Tibial artery (tissue), 4 donors: ENCODE measurements at regions not wholly inside any gene's neighbourhood (a gene's known extent, or its start where the extent isn't known, plus 50 kb on each side); places are given as distances from the start of the nearest gene placed in this dataset.

Source experiments
- DNase-seq, 2 donors: peaks; one replicate each; pipeline ENCODE4 v3.0.0-alpha.2; 2019
- H3K27ac ChIP-seq, 2 donors: fragments of 200-600 bp; sonication (generic) in 1 of 2; 1 replicate in 1 of 2; 2 replicates in 1 of 2; pipeline ENCODE4 v1.5.1; 2018 to 2019; ENCODE audit warnings: mild to moderate bottlenecking in 1 of 2
- H3K27me3 ChIP-seq, 2 donors: fragments of 200-600 bp; sonication (generic) in 1 of 2; one replicate each; pipeline versions ENCODE4 v1.5.1 to v1.6.0; 2016 to 2019
- H3K36me3 ChIP-seq, 3 donors: fragments of 200-600 bp; sonication (generic) in 2 of 3; one replicate each; pipeline ENCODE4 v1.5.1; 2016 to 2019; ENCODE audit warnings: mild to moderate bottlenecking in 2 of 3
- H3K4me1 ChIP-seq, 4 donors: fragments of 200-600 bp; sonication (generic) in 2 of 4; 1 replicate in 3 of 4; 2 replicates in 1 of 4; pipeline ENCODE4 v1.5.1; 2016 to 2019
- H3K4me3 ChIP-seq, 2 donors: fragments of 200-600 bp; sonication (generic) in 1 of 2; 1 replicate in 1 of 2; 2 replicates in 1 of 2; pipeline ENCODE4 v1.5.1; 2018 to 2019; ENCODE audit warnings: mild to moderate bottlenecking in 2 of 2
- H3K9me3 ChIP-seq, 3 donors: fragments of 200-600 bp; sonication (generic) in 1 of 3; one replicate each; pipeline ENCODE4 v1.5.1; 2016 to 2019
- intact Hi-C: fragments of 100-400 bp; cut with DNase I; formaldehyde crosslinking; loops from one replicate; pipeline ENCODE4 v1.15.0; 2023; ENCODE audit warnings: low total_unique reads
- TF ChIP-seq, protein P1 (sequence below), 2 experiments: fragments of 200-600 bp in 1 of 2; fragments of 450-650 bp in 1 of 2; IDR thresholded peaks; one replicate each; pipeline ENCODE4 v1.5.1; 2017 to 2019; ENCODE audit warnings: antibody characterized with exemption in 2 of 2, mild to moderate bottlenecking in 1 of 2, moderate library complexity in 1 of 2

GRCh38 chr3:194905696-194906095 is 220.0 kb downstream of the FAM43A start:
- Histone ChIP-seq H3K4me3 (no peak overlapping the region), H3K27ac (no peak overlapping the region), H3K4me1 (no peaks in the 10 kb centered on the region), H3K27me3 (no peaks in the 10 kb centered on the region), H3K9me3 (no peaks in the 10 kb centered on the region), H3K36me3 (no peaks in the 10 kb centered on the region)
- intact Hi-C loops, result loop anchor here (1.0 kb wide), 1 partner anchor 39 kb away; no protein-coding TSS in a partner anchor
- DNase-seq, result no peak
- TF ChIP-seq, protein P1, sequence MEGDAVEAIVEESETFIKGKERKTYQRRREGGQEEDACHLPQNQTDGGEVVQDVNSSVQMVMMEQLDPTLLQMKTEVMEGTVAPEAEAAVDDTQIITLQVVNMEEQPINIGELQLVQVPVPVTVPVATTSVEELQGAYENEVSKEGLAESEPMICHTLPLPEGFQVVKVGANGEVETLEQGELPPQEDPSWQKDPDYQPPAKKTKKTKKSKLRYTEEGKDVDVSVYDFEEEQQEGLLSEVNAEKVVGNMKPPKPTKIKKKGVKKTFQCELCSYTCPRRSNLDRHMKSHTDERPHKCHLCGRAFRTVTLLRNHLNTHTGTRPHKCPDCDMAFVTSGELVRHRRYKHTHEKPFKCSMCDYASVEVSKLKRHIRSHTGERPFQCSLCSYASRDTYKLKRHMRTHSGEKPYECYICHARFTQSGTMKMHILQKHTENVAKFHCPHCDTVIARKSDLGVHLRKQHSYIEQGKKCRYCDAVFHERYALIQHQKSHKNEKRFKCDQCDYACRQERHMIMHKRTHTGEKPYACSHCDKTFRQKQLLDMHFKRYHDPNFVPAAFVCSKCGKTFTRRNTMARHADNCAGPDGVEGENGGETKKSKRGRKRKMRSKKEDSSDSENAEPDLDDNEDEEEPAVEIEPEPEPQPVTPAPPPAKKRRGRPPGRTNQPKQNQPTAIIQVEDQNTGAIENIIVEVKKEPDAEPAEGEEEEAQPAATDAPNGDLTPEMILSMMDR (IDR thresholded peaks at IDR 0.05), result no peak

DNA sequence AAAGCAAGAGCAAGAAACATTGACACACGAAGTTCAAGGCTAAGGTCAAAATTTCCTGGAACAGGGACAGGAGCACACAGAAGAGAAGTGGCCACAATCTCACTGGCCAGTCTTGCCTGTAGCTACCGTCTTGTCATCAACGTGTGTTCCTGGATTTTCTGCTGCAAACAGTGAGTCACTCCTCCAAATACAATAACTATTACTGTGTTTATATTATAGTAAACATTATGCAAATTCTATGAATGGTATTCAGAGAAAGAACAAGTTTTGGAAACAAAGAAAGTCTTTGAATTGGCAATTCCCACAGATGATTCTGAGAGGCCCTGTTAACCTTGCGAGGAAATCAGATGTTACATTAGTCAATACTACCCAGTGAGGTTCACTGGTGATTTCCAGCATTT is 220.5 kb downstream of the FAM43A start:
- Histone ChIP-seq H3K9me3 (no peaks in the 10 kb centered on the region), H3K36me3 (no peaks in the 10 kb centered on the region), H3K27ac (no peak overlapping the region), H3K27me3 (no peaks in the 10 kb centered on the region), H3K4me1 (no peaks in the 10 kb centered on the region), H3K4me3 (no peak overlapping the region)
- DNase-seq, result no peak
- intact Hi-C loops, result no loop called here
- TF ChIP-seq, protein P1 (IDR thresholded peaks at IDR 0.05), result no peak

GRCh38 chr3:194906970-194907629 is 221.4 kb downstream of the FAM43A start:
- TF ChIP-seq, protein P1 (IDR thresholded peaks at IDR 0.05), result no peak
- no peaks in the 10 kb centered on the region for H3K9me3 ChIP-seq
- no peak overlapping the region for H3K27ac ChIP-seq
- no peak overlapping the region for H3K4me3 ChIP-seq
- H3K4me1 ChIP-seq, result no peaks in the 10 kb centered on the region
- no peaks in the 10 kb centered on the region for H3K36me3 ChIP-seq
- H3K27me3 ChIP-seq, result no peaks in the 10 kb centered on the region
- DNase-seq, result no peak
- intact Hi-C loops, result no loop called here

DNA sequence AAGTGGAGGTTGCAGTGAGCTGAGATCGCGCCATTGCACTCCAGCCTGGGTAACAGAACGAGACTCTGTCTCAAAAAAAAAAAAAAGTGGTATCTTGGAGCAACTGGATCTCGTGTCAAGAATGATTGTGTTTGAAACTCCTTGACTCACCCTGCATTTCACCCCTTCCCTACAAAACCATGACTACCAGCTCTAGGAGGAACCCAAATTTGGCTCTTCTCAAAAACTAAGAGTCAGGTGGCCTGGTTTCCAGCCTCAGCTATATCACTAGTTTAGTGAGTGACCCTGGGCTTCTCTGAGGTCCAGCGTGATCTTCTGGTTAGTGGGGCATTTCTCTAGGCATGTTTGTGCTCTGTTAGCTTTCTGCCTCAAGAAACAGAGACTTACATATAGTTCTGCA is 222.1 kb downstream of the FAM43A start:
- H3K4me1 ChIP-seq, result no peaks in the 10 kb centered on the region
- no peaks in the 10 kb centered on the region for H3K36me3 ChIP-seq
- no peaks in the 10 kb centered on the region for H3K9me3 ChIP-seq
- intact Hi-C loops, result no loop called here
- DNase-seq, result no peak
- no peak overlapping the region for H3K27ac ChIP-seq
- no peak overlapping the region for H3K4me3 ChIP-seq
- H3K27me3 ChIP-seq, result peaks cover 0 to 4% of the 10 kb centered on the region in 2 donors
- TF ChIP-seq, protein P1 (IDR thresholded peaks at IDR 0.05), result no peak

DNA sequence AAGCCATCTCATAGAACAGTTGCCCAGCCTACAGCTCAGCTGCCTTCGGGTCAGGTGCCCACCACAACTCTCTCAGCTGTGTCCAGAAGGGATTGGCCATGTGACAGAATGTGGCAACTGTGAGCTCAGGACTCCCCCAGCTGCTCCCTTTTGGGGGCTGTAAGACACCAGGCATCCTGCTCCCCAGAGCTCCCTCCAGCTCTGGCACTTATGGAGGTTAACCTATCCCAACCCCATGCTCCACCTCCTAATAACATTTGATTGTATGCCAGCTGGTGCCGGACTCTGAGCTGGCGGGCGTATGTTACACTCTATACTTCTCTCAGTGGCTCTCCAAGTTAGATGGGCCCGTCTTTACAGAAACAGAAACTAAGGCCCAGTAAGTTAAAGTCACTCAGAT is 222.8 kb downstream of the FAM43A start:
- Histone ChIP-seq H3K4me3 (no peak overlapping the region), H3K36me3 (no peaks in the 10 kb centered on the region), H3K27me3 (peaks cover 0 to 7% of the 10 kb centered on the region in 2 donors), H3K9me3 (no peaks in the 10 kb centered on the region), H3K4me1 (no peaks in the 10 kb centered on the region), H3K27ac (no peak overlapping the region)
- no peak for DNase-seq
- intact Hi-C loops, result no loop called here
- TF ChIP-seq, protein P1 (IDR thresholded peaks at IDR 0.05), result no peak

DNA sequence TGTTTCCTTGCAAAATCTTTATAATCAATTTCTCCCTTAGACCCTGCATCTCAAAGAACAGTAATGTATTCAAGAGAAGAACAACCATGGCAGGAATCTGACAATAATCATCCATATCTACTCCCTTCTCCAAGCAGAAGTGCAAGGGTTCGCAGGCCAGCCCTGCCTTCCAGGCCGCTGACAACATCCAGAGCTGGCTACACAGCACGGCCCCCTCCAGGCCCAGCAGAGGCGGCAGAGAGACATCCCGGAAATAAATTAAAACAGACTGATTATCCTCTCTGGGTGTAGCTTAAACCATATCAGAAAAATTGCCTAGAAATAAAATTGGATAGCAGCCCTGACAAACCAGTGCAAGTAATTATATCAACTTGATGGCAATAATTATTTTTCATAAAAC is 223.3 kb downstream of the FAM43A start:
- Histone ChIP-seq H3K9me3 (no peaks in the 10 kb centered on the region), H3K4me1 (no peaks in the 10 kb centered on the region), H3K36me3 (no peaks in the 10 kb centered on the region), H3K4me3 (no peak overlapping the region), H3K27me3 (peaks cover 0 to 7% of the 10 kb centered on the region in 2 donors), H3K27ac (no peak overlapping the region)
- no peak for DNase-seq
- intact Hi-C loops, result no loop called here
- TF ChIP-seq, protein P1 (IDR thresholded peaks at IDR 0.05), result no peak
